SU-DHL-6 (cell line): ENCODE measurements at regions not wholly inside any gene's neighbourhood (a gene's known extent, or its start where the extent isn't known, plus 50 kb on each side); places are given as distances from the start of the nearest gene placed in this dataset.
"Not testable (repeated sequence)": the region's sequence is repeated elsewhere in the genome, so short reads cannot be mapped to it uniquely, and the experiment has no call there.

Experiments used
- H2AFZ ChIP-seq: fragments of 200-600 bp; sonication (generic); 2 replicates; pipeline ENCODE4 v1.6.1; 2014; ENCODE audit warnings: low read depth, mild to moderate bottlenecking, moderate library complexity, mixed read lengths, antibody characterized with exemption, low read length; ENCODE audit not compliant: severe bottlenecking
- H3F3A ChIP-seq: fragments of 200-600 bp; shearing (Covaris generic); 2 replicates; pipeline ENCODE4 v1.6.0; 2016; ENCODE audit warnings: antibody characterized with exemption, mild to moderate bottlenecking; ENCODE audit not compliant: insufficient read depth
- H3K27ac ChIP-seq: fragments of 200-600 bp; sonication (generic); 2 replicates; pipeline ENCODE4 v1.5.1; 2016; ENCODE audit warnings: low read depth, mild to moderate bottlenecking, low read length, moderate library complexity, mixed read lengths
- H3K27me3 ChIP-seq: fragments of 200-600 bp; sonication (generic), shearing (Covaris generic); 2 replicates; pipeline ENCODE4 v1.6.0; 2014; ENCODE audit warnings: mild to moderate bottlenecking, low read length
- H3K36me3 ChIP-seq: fragments of 200-600 bp; sonication (generic); 2 replicates; pipeline ENCODE4 v1.6.1; 2014; ENCODE audit warnings: mild to moderate bottlenecking, low read length, mixed read lengths
- H3K4me2 ChIP-seq: fragments of 300-600, 200-600 bp; shearing (Covaris generic), sonication (generic); 2 replicates; pipeline ENCODE4 v1.6.0; 2014; ENCODE audit warnings: low read length, low read depth, mild to moderate bottlenecking; ENCODE audit not compliant: poor library complexity, severe bottlenecking
- H3K4me3 ChIP-seq: fragments of 200-600 bp; sonication (generic); 2 replicates; pipeline ENCODE4 v1.5.1; 2014; ENCODE audit warnings: antibody characterized with exemption, low read length, mild to moderate bottlenecking, mixed read lengths; ENCODE audit not compliant: insufficient read depth, poor library complexity, severe bottlenecking
- H3K79me2 ChIP-seq: fragments of 200-600 bp; sonication (generic); 2 replicates; pipeline ENCODE4 v1.6.1; 2014; ENCODE audit warnings: mild to moderate bottlenecking, low read length, moderate library complexity; ENCODE audit not compliant: insufficient read depth
- H3K9ac ChIP-seq: fragments of 200-600 bp; sonication (generic); 2 replicates; pipeline ENCODE4 v1.7.0; 2014; ENCODE audit warnings: mild to moderate bottlenecking, low read length
- H3K9me2 ChIP-seq: fragments of 200-600 bp; sonication (generic); replicated peaks from 2 replicates; pipeline ENCODE4 v1.6.1; 2014; ENCODE audit warnings: low read length; ENCODE audit not compliant: insufficient read depth
- H3K9me3 ChIP-seq: fragments of 200-600 bp; sonication (generic); 2 replicates; pipeline ENCODE4 v1.6.1; 2014; ENCODE audit warnings: low read length, mixed read lengths; ENCODE audit not compliant: insufficient read depth
- H4K20me1 ChIP-seq: fragments of 200-600 bp; sonication (generic); 2 replicates; pipeline ENCODE4 v1.6.1; 2014; ENCODE audit warnings: low read depth, mild to moderate bottlenecking, antibody characterized with exemption, low read length, moderate library complexity, mixed read lengths
- EZH2phosphoT487 ChIP-seq: fragments of 200-600 bp; sonication (generic), shearing (Covaris generic); conservative IDR thresholded peaks from 2 replicates; pipeline ENCODE4 v1.6.1; 2018; ENCODE audit warnings: mild to moderate bottlenecking, antibody characterized with exemption, low read length, moderate library complexity, mixed read lengths
- TF ChIP-seq, protein P1 (sequence below): fragments of 200-600 bp; sonication (generic); IDR thresholded peaks from one replicate; pipeline ENCODE4 v1.5.1; 2017; ENCODE audit warnings: antibody characterized with exemption, mild to moderate bottlenecking, low read length, moderate library complexity; ENCODE audit not compliant: insufficient read depth, poor library complexity, severe bottlenecking

DNA sequence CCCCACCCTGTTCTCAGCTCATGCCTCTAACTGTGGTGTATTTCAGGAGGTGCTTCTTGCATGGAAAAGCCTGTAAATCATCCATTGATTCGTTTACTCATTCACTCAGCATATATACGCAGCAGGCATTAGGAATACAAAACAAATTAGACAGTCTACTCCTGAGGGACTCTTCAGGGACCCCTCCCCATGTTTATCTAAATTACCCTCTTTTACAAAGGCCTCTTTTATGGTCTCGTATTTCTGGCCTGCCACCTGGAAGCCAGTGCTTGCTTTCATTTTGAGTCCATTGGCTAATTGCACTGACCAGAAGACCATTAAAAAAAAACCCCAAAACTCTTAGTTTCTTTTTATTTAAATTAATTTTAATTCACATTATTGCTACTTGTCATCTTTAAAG is 134.4 kb downstream of the DACT1 start:
- H3K79me2 ChIP-seq: no peaks in the 10 kb centered on the region

DNA sequence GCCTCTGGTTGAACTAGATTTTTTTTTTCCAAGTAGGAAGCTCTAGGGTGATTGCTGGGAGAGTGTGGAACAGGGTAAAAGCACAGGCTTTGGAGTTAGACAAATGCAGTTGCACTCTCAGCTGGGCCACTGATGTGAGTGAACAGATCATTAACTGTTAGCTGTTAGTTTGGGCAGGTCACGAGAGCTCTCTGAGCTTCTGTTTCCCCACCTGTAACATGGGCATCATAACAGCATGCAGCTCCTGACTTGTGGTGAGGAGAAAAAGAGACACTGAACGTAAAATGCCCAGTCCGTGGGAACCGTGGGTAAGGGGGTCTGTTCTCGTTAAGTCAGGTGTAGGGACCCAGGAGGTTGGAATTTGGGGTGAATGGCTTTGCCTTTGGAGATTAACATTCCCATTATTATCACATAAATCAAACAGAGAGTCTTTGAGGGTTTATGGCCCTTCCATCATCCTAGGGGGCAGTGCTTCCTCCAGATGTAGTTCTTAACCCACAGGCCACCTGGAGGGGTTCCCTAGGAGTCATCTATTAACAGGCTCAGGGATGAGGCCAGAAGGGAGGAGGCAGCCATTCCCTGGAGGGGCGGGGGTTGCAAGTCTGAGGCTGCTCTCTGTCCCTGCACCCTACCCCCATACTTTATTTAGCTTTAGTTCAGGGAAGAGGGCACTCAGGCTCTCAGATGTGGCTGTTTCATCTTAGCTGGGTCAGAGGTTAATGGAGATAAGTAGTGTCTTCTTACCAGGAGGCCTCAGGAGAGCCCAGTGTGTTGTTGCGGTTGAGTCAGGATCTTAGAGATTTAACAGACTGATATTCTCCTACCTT is 135.2 kb downstream of the DACT1 start:
- Histone ChIP-seq H2AFZ (no peak overlapping the region), H3K36me3 (no peaks in the 10 kb centered on the region), H3K79me2 (no peaks in the 10 kb centered on the region), H3K9me3 (no peaks in the 10 kb centered on the region), H3K4me2 (no peak overlapping the region), H3K9me2 (no peaks in the 10 kb centered on the region), H4K20me1 (no peaks in the 10 kb centered on the region), H3K27ac (no peak overlapping the region), H3K4me3 (no peak overlapping the region), H3K27me3 (no peaks in the 10 kb centered on the region), H3K9ac (no peak overlapping the region), H3F3A (no peaks in the 10 kb centered on the region)
- no peak for TF ChIP-seq EZH2phosphoT487
- TF ChIP-seq, protein P1, sequence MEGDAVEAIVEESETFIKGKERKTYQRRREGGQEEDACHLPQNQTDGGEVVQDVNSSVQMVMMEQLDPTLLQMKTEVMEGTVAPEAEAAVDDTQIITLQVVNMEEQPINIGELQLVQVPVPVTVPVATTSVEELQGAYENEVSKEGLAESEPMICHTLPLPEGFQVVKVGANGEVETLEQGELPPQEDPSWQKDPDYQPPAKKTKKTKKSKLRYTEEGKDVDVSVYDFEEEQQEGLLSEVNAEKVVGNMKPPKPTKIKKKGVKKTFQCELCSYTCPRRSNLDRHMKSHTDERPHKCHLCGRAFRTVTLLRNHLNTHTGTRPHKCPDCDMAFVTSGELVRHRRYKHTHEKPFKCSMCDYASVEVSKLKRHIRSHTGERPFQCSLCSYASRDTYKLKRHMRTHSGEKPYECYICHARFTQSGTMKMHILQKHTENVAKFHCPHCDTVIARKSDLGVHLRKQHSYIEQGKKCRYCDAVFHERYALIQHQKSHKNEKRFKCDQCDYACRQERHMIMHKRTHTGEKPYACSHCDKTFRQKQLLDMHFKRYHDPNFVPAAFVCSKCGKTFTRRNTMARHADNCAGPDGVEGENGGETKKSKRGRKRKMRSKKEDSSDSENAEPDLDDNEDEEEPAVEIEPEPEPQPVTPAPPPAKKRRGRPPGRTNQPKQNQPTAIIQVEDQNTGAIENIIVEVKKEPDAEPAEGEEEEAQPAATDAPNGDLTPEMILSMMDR: no peak

More for the DNA sequence above, 134.4 kb downstream of the DACT1 start:
- Histone ChIP-seq H3K9me3 (no peaks in the 10 kb centered on the region), H3K27ac (no peak overlapping the region), H4K20me1 (no peaks in the 10 kb centered on the region), H3K4me2 (no peak overlapping the region), H3K36me3 (no peaks in the 10 kb centered on the region), H3F3A (no peaks in the 10 kb centered on the region), H2AFZ (no peak overlapping the region), H3K27me3 (no peaks in the 10 kb centered on the region), H3K9me2 (no peaks in the 10 kb centered on the region), H3K9ac (no peak overlapping the region), H3K4me3 (no peak overlapping the region)
- TF ChIP-seq, protein P1: no peak
- no peak for TF ChIP-seq EZH2phosphoT487

DNA sequence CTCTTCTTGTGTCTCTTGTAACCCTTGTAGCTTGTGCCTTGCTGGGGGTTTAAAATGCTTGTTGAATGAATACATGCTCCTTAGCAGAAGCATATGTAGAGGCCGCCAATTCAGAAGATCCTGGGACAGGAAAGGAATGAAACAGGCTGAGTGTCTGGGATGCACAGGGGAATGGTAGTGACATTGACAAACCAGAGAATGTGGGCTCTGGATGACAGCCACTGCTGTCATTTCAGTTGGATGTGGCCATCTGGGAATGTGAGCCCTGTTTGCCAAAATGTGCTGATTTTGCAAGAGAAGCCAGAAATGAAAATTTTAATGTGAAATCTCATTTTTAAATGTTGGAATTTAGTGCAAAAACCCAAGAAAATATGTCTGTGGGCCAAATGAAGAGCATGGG is 136.8 kb downstream of the DACT1 start:
- Histone ChIP-seq H3K27ac (no peak overlapping the region), H3K9ac (no peak overlapping the region), H3K79me2 (no peaks in the 10 kb centered on the region), H4K20me1 (no peaks in the 10 kb centered on the region), H3K9me3 (no peaks in the 10 kb centered on the region), H3K27me3 (no peaks in the 10 kb centered on the region), H2AFZ (no peak overlapping the region), H3K4me2 (no peak overlapping the region), H3K4me3 (no peak overlapping the region), H3K9me2 (no peaks in the 10 kb centered on the region), H3F3A (no peaks in the 10 kb centered on the region), H3K36me3 (no peaks in the 10 kb centered on the region)
- no peak for TF ChIP-seq EZH2phosphoT487
- TF ChIP-seq, protein P1: no peak

DNA sequence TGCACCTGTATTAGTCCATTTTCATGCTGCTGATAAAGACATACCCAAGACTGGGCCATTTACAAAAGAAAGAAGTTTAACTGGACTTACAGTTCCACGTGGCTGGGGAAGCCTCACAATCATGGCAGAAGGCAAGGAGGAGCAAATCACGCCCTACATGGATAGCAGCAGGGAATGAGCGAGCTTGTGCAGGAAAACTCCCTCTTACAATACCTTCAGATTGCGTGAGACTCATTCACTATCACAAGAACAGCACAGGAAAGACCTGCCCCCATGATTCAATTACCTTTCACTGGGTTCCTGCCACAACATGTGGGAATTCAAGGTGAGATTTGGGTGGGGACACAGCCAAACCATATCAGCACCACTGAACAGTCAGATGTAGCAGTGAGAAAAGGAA is 137.4 kb downstream of the DACT1 start:
- not testable (repeated sequence) for H3F3A ChIP-seq, H3K36me3 ChIP-seq, H3K79me2 ChIP-seq, H3K9me3 ChIP-seq, H3K9me2 ChIP-seq, H2AFZ ChIP-seq, H3K27ac ChIP-seq, H4K20me1 ChIP-seq, H3K4me2 ChIP-seq, H3K9ac ChIP-seq, H3K4me3 ChIP-seq, H3K27me3 ChIP-seq
